HCT116 (cell line): ENCODE measurements at regions not wholly inside any gene's neighbourhood (a gene's known extent, or its start where the extent isn't known, plus 50 kb on each side); places are given as distances from the start of the nearest gene placed in this dataset.

Experiments
- EZH2phosphoT487 ChIP-seq: fragments of 200-600 bp; IDR thresholded peaks from 2 replicates; pipeline ENCODE4 v1.6.1; 2018; ENCODE audit warnings: antibody characterized with exemption, borderline replicate concordance
- POLR2AphosphoS5 ChIP-seq: IDR thresholded peaks from 2 replicates; pipeline ENCODE4 v1.6.1; 2011; ENCODE audit warnings: mild to moderate bottlenecking, low read depth, low read length, moderate library complexity
- ZNF274 ChIP-seq: fragments of 200-500 bp; sonication (Bioruptor generic); IDR thresholded peaks from 2 replicates; pipeline ENCODE4 v1.6.1; 2014; ENCODE audit warnings: mild to moderate bottlenecking, low read depth, low read length, inconsistent platforms
- TF ChIP-seq, protein P1 (sequence below): IDR thresholded peaks from 2 replicates; pipeline ENCODE4 v1.6.1; 2011; ENCODE audit warnings: mild to moderate bottlenecking, low read length, moderate library complexity; ENCODE audit not compliant: insufficient replicate concordance; ENCODE audit errors: extremely low read depth

DNA sequence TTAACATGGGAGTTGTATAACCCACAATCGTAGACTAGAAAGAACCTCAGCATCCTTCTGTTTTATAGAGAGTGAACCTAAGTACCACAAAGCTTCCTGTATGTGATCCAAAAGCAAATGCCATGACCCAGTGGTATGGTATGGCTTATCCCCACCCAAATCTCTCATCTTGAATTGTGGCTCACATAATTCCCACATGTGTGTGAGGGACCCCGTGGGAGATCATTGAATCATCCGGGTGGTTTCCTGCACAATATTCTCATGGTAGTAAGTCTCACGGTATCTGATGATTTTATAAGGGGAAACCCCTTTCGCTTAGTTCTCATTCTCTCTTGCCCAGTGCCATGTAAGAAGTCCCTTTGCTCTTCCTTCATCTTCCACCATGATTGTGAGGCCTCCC, 587.9 kb downstream of the LMO7 start:
- TF ChIP-seq, protein P1, sequence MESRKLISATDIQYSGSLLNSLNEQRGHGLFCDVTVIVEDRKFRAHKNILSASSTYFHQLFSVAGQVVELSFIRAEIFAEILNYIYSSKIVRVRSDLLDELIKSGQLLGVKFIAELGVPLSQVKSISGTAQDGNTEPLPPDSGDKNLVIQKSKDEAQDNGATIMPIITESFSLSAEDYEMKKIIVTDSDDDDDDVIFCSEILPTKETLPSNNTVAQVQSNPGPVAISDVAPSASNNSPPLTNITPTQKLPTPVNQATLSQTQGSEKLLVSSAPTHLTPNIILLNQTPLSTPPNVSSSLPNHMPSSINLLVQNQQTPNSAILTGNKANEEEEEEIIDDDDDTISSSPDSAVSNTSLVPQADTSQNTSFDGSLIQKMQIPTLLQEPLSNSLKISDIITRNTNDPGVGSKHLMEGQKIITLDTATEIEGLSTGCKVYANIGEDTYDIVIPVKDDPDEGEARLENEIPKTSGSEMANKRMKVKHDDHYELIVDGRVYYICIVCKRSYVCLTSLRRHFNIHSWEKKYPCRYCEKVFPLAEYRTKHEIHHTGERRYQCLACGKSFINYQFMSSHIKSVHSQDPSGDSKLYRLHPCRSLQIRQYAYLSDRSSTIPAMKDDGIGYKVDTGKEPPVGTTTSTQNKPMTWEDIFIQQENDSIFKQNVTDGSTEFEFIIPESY = no peak
- TF ChIP-seq POLR2AphosphoS5 = no peak
- TF ChIP-seq ZNF274 = no peak
- no peak for TF ChIP-seq EZH2phosphoT487
